Activated naive CD4-positive, alpha-beta T cell treated with anti-CD3 and anti-CD28 coated beads for 36 hours (primary cell): ENCODE measurements at regions not wholly inside any gene's neighbourhood (a gene's known extent, or its start where the extent isn't known, plus 50 kb on each side); places are given as distances from the start of the nearest gene placed in this dataset.

Experiments
- CTCF ChIA-PET: fragments of 350-600 bp; sonication (Branson Sonifier 250); formaldehyde crosslinking; loops from one replicate; lab custom pipeline; 2021; ENCODE audit warnings: antibody characterized with exemption; lab: Charles Lee
- DNase-seq: peaks from one replicate; pipeline ENCODE4 v3.0.0-alpha.2; 2020
- H3K27ac Mint-ChIP-seq: one replicate; pipeline ENCODE4 v1.8.0; 2021; ENCODE audit warnings: mild to moderate bottlenecking, mixed read lengths
- H3K27me3 Mint-ChIP-seq: one replicate; pipeline ENCODE4 v1.8.0; 2021; ENCODE audit warnings: low read depth, mixed read lengths
- H3K36me3 Mint-ChIP-seq: one replicate; pipeline ENCODE4 v1.8.0; 2021; ENCODE audit warnings: low read depth, mixed read lengths
- H3K4me1 Mint-ChIP-seq: one replicate; pipeline ENCODE4 v1.8.0; 2021; ENCODE audit warnings: low read depth, mixed read lengths
- H3K4me3 Mint-ChIP-seq: one replicate; pipeline ENCODE4 v1.8.0; 2021; ENCODE audit warnings: mild to moderate bottlenecking, moderate library complexity, mixed read lengths
- H3K9me3 Mint-ChIP-seq: one replicate; pipeline ENCODE4 v1.8.0; 2021; ENCODE audit warnings: mixed read lengths
- intact Hi-C: fragments of 100-400 bp; cut with micrococcal nuclease; formaldehyde crosslinking; loops from one replicate; pipeline ENCODE4 v1.15.1; 2023

DNA sequence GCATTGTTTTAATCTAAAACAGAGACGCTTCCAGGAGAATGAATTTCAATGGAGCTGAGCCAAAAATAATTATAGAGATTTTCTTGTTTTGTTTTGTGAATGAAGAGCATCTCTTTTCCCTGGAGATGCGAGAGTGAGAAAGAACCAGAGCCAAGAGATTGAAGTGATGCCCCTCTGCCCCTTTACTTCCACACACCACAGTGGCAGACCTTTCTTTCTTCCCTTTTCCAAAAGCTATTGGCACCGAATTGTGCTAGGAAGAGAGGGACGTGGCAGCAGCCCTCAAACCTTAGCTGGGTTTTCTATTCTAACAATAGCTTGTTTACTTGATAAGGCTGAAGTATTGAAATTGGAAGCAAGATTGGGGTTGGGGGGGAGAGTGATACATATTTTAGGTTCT is 133.0 kb upstream of the TMEM161B start:
- Mint-ChIP-seq H3K27ac (no peak overlapping the region), H3K4me1 (no peaks in the 10 kb centered on the region), H3K27me3 (peaks cover 17% of the 10 kb centered on the region), H3K4me3 (no peak overlapping the region), H3K9me3 (no peaks in the 10 kb centered on the region), H3K36me3 (no peaks in the 10 kb centered on the region)
- DNase-seq = no peak
- CTCF ChIA-PET = no interaction called here
- intact Hi-C loops = no loop called here

DNA sequence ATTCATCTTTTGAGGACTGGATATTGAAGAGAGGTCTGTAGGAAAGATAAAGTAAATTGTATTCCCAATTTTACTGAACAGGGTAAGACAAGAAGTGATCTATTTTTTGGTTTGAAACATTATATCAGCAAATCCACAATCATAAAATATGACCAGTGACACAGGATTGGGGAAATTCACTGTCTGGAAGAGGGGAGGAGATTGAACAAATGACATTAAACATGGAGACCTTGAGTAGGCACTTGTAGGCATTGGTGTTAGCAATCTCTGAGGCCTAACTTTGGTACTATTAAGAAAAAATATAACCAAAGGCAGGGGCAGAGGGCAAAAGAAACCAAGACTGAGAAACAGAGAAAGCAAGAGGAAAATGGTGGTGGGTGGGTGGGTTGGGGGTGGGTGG is 132.6 kb upstream of the TMEM161B start:
- CTCF ChIA-PET = no interaction called here
- no peaks in the 10 kb centered on the region for H3K4me1 Mint-ChIP-seq

DNA sequence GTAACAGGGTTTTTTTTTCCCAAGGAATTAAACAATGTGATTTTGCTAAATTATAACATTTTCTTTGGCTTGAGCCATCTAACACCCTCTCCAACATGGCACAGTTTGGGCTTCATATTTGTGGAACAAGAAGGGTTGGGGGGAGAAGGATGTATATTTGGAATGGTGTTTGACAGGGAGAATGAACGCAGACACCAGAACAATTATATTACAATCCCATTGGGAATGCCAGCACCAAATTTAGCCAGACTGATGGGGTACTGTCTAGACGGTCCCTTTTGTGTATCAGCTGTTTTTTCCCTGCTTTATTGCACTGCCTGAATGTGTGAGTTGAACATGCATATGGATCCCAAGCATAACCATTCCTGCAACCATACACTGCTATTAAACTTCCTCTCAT is 130.9 kb upstream of the TMEM161B start:
- H3K4me3 Mint-ChIP-seq = no peak overlapping the region
- DNase-seq = no peak
- intact Hi-C loops = no loop called here
- no peaks in the 10 kb centered on the region for H3K4me1 Mint-ChIP-seq
- no peak overlapping the region for H3K27ac Mint-ChIP-seq
- H3K9me3 Mint-ChIP-seq = no peaks in the 10 kb centered on the region
- CTCF ChIA-PET = no interaction called here
- H3K27me3 Mint-ChIP-seq = peaks cover 24% of the 10 kb centered on the region
- no peaks in the 10 kb centered on the region for H3K36me3 Mint-ChIP-seq

More for the DNA sequence above, 132.6 kb upstream of the TMEM161B start:
- Mint-ChIP-seq H3K4me3 (no peak overlapping the region), H3K9me3 (no peaks in the 10 kb centered on the region), H3K36me3 (no peaks in the 10 kb centered on the region), H3K27me3 (peaks cover 21% of the 10 kb centered on the region), H3K27ac (no peak overlapping the region)
- intact Hi-C loops = no loop called here
- DNase-seq = no peak

DNA sequence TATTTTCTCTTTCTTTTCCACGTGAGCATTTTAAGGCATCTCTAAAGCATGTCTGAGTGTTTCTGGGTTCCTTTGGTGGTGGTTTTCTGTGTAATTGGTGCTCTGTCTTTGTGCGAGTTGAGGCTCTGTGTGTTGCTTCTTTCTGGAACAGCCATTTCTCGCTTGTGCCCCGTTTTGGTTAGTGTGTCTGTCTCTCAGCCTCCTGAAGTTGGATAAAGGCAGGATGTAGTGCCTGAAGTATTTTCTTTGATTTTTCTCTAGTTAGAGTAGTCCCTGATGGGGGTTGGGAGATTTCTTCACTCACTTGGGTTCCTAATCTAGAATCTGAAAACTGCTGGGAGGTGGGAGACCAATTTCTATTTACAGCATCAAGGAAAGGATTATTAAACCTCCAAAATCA is 129.7 kb upstream of the TMEM161B start:
- H3K9me3 Mint-ChIP-seq = no peaks in the 10 kb centered on the region
- intact Hi-C loops = no loop called here
- CTCF ChIA-PET = no interaction called here
- no peaks in the 10 kb centered on the region for H3K36me3 Mint-ChIP-seq
- peaks cover 22% of the 10 kb centered on the region for H3K27me3 Mint-ChIP-seq
- no peak for DNase-seq
- no peak overlapping the region for H3K27ac Mint-ChIP-seq
- H3K4me3 Mint-ChIP-seq = no peak overlapping the region
- no peaks in the 10 kb centered on the region for H3K4me1 Mint-ChIP-seq

DNA sequence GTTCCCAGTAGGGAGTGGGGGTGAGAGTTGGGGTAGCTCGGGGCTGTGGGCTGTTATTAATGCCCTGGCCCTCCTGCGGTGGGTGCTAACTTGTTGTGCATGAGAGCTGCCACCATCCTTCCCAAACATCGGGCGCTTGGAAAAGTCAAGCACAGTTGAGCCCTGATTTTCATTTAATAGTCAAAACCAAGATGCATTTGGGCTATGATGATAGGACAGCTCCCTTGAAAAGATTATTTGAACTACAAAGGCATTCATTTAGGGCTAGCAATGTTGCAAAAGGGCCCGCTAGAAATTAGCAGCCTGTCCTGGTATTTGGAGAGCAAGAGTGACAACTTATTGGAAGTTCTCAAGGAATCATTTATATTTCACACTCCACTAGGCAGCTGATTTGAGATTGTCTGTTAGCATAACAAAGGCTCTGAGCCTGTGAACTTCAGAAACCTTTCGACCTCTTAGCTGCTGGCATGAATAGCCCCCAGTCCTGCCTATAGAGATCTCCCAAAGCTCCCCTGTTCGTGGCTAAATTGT is 128.2 kb upstream of the TMEM161B start:
- no peaks in the 10 kb centered on the region for H3K4me1 Mint-ChIP-seq
- no peak overlapping the region for H3K4me3 Mint-ChIP-seq
- no peak for DNase-seq
- intact Hi-C loops = no loop called here
- no peaks in the 10 kb centered on the region for H3K36me3 Mint-ChIP-seq
- H3K9me3 Mint-ChIP-seq = no peaks in the 10 kb centered on the region
- peaks cover 22% of the 10 kb centered on the region for H3K27me3 Mint-ChIP-seq
- CTCF ChIA-PET = no interaction called here
- H3K27ac Mint-ChIP-seq = no peak overlapping the region

DNA sequence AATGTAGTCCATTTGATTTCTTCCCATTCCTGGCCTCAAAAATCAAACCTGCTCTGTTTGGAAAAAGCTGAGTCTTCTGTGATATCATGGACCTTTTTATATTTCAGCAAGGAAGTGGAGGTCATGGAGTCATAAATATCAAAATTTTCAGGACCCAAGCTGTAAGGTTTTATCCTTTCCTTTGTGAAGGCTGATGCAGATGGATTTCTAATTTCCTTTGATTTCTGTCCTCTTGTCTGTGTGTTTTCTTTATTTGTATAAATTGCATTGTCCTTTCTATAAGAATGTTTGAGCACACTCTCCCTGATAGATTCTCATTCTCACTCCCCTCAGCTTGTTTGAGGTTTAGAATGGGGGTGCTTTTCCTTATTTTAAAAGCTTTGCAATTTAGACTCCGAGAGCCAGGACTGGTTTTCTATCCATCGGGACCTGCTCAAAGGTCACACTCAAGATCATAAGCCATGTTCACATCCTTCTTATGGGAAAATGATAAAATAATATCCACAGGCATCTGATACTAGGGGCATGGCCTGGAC is 127.4 kb upstream of the TMEM161B start:
- Mint-ChIP-seq H3K4me3 (no peak overlapping the region), H3K36me3 (no peaks in the 10 kb centered on the region), H3K27ac (no peak overlapping the region), H3K27me3 (peaks cover 19% of the 10 kb centered on the region), H3K4me1 (no peaks in the 10 kb centered on the region), H3K9me3 (no peaks in the 10 kb centered on the region)
- intact Hi-C loops = no loop called here
- no peak for DNase-seq
- CTCF ChIA-PET = no interaction called here

DNA sequence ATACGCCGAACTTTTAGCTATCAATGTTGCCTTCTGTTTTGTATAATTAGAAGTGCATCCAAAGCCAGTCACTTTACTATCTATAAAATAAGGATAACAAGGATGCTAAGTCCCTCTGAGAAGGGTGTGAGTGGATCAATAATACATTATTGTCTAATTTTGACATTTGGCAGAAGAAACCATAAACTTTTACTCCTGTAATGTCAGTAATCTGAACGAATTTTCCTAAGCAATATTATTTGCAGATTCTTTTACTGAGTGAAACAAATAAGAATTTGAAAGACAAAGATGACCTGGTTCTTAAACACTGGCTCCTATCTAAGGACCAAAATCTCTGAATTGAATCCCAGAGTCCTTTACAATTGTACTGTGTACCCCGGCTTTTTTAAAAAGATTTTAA is 126.6 kb upstream of the TMEM161B start:
- H3K27ac Mint-ChIP-seq = no peak overlapping the region
- H3K9me3 Mint-ChIP-seq = no peaks in the 10 kb centered on the region
- CTCF ChIA-PET = interaction anchor here (0.8 kb wide), 1 partner anchor 207 kb away, joined by 4 read pairs; no protein-coding TSS in a partner anchor
- no peaks in the 10 kb centered on the region for H3K4me1 Mint-ChIP-seq
- intact Hi-C loops = no loop called here
- peaks cover 19% of the 10 kb centered on the region for H3K27me3 Mint-ChIP-seq
- no peak overlapping the region for H3K4me3 Mint-ChIP-seq
- DNase-seq = no peak
- H3K36me3 Mint-ChIP-seq = no peaks in the 10 kb centered on the region

DNA sequence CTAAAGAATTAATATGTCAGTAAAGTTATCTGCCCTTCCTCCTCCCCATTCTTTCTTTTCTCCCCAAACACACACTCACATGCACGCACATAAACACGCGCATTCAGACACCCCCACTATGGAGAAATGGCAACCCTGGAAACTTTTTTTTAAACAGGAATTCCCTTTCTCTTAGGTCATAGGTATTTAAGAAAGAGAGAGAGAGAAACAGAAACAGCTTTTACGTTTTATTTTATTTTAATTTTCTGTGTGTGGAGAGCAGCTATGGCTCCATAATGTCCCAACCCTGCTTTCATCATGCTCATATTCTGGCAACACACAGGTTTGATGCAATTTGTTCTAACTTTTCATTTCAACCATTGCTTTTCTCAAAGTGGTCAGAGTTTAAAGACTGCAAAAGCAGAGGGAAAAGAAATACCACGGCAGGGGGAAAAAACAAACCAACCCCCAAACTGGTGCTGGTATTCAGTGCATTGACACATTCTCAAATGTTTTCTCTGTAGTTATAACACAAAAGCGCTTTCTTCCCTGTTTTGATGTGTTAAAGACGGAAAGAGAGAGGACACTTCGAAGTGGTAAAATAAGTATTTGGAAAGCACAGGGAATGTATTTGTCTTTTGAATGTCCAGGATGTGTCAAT is 126.0 kb upstream of the TMEM161B start:
- CTCF ChIA-PET = interaction anchor here (0.8 kb wide), 1 partner anchor 208 kb away, joined by 4 read pairs; no protein-coding TSS in a partner anchor
- DNase-seq = no peak
- Mint-ChIP-seq H3K36me3 (no peaks in the 10 kb centered on the region), H3K9me3 (no peaks in the 10 kb centered on the region), H3K4me1 (no peaks in the 10 kb centered on the region), H3K27ac (no peak overlapping the region), H3K4me3 (no peak overlapping the region), H3K27me3 (peaks cover 20% of the 10 kb centered on the region)
- intact Hi-C loops = no loop called here

DNA sequence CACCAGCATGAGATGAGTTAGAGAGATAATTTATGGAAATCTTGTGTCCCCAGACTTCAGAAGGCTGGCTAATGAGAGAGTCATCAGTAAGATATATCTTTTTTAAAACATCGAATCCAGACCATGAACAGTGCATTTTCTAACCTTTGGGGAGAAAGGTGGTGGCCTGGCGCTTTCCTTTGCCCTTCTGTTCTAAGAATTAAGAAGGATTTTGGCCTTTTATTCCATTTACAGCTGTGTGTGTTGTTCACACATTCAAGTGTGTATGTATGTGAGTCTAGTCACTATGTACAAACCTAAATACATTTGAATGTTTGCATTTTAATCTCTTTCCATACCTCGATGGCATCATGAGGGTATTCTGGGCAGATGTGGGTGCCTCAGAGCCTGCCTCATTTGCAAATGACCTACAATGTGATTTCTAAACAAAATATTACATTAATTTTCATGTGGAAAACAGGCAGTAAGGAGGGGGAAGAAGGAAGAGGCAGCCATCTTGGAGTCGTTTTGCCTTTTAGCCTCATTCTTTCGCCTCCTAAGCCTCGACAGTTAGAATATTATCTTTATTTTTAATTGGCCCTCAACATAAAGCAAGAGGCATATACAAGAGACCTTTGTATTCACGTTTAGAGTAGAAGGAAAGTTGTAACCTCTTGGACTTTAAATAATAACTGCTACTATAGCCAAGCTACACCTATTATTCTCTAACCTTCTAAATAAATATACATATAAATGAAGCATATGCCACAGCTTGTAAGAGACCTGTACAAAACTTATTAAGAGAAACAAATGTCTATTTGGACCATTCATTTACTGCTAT is 125.3 kb upstream of the TMEM161B start:
- no peak overlapping the region for H3K27ac Mint-ChIP-seq
- CTCF ChIA-PET = no interaction called here
- intact Hi-C loops = no loop called here

DNA sequence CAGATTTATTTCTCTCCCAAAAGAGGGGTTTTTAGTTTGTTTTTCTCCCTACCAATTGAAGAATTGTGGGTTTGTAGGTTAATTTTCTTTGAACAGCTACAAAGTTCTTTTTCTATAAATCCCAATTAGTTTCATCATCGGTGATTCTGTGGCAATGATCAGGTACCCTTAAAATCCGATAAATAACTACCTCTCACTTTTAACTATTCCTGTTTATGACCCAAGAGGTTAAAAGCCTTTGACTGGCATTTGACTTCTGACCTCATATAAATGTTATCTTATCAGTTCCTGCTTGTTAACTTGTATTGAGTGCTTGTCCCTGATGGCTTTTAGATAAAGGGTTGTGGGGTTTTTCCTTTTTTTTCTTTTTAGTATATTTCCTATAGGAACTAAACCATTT is 124.4 kb upstream of the TMEM161B start:
- intact Hi-C loops = no loop called here
- CTCF ChIA-PET = no interaction called here
- H3K9me3 Mint-ChIP-seq = no peaks in the 10 kb centered on the region
- no peaks in the 10 kb centered on the region for H3K4me1 Mint-ChIP-seq
- H3K4me3 Mint-ChIP-seq = no peak overlapping the region
- no peak for DNase-seq
- no peaks in the 10 kb centered on the region for H3K36me3 Mint-ChIP-seq
- H3K27ac Mint-ChIP-seq = no peak overlapping the region
- H3K27me3 Mint-ChIP-seq = peaks cover 28% of the 10 kb centered on the region

More for the DNA sequence above, 125.3 kb upstream of the TMEM161B start:
- H3K9me3 Mint-ChIP-seq = no peaks in the 10 kb centered on the region
- H3K4me3 Mint-ChIP-seq = no peak overlapping the region
- H3K4me1 Mint-ChIP-seq = no peaks in the 10 kb centered on the region
- no peak for DNase-seq
- H3K27me3 Mint-ChIP-seq = peaks cover 24% of the 10 kb centered on the region
- H3K36me3 Mint-ChIP-seq = no peaks in the 10 kb centered on the region

DNA sequence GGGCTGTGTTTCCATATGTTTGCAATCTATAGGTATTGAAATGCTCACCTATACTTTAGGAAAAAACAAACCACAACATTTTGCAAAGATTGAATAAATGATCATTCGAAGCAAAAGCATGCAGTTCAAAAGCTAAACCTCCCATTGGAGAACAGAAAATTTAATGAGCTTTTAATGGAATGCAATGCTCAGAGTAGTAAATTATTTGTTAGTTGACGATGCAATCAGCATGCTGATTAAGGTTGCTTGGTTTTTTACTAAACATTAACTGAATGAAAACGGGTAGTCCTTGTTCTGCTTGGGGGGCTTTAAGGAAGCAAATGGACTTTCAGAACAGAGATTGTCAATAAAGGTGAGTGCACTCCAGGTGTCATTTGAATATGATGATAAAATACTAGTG is 123.3 kb upstream of the TMEM161B start:
- intact Hi-C loops = no loop called here
- CTCF ChIA-PET = no interaction called here
- H3K4me3 Mint-ChIP-seq = no peak overlapping the region
- no peaks in the 10 kb centered on the region for H3K9me3 Mint-ChIP-seq
- peaks cover 25% of the 10 kb centered on the region for H3K27me3 Mint-ChIP-seq
- no peak overlapping the region for H3K27ac Mint-ChIP-seq
- no peaks in the 10 kb centered on the region for H3K36me3 Mint-ChIP-seq
- DNase-seq = no peak
- no peaks in the 10 kb centered on the region for H3K4me1 Mint-ChIP-seq

DNA sequence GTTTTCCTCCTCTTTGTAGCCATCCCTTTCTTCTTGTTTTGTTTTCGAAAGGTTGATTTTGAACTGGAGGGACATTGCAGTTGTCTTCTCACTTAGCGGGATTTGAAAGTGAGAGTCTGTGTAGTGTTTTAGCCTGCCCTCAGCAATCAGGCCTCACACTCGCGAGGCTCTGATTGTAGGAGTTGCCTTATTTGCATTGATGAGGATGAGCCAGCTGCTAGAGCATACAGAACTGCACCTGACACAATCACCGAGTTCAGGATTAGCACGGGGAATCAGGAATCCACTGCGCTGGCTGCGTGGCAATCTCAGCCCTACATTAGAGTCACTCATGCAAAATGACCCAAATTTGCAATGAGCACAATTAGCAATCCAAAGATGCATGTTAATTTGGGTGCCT is 122.5 kb upstream of the TMEM161B start:
- no peaks in the 10 kb centered on the region for H3K4me1 Mint-ChIP-seq
- no peaks in the 10 kb centered on the region for H3K9me3 Mint-ChIP-seq
- no peak overlapping the region for H3K4me3 Mint-ChIP-seq
- peaks cover 19% of the 10 kb centered on the region for H3K27me3 Mint-ChIP-seq
- no peak for DNase-seq
- CTCF ChIA-PET = no interaction called here
- H3K27ac Mint-ChIP-seq = no peak overlapping the region
- intact Hi-C loops = no loop called here
- H3K36me3 Mint-ChIP-seq = no peaks in the 10 kb centered on the region
